Stimulated activated CD4-positive, alpha-beta T cell treated with anti-CD3 and anti-CD28 coated beads, Interleukin-1b, Interleukin-23, amount 100 ng/mL, for 4 hours (primary cell): ENCODE measurements at regions not wholly inside any gene's neighbourhood (a gene's known extent, or its start where the extent isn't known, plus 50 kb on each side); places are given as distances from the start of the nearest gene placed in this dataset.

Source experiments
- DNase-seq, 2 donors: peaks; one replicate each; pipeline ENCODE4 v3.0.0-alpha.2; 2020; ENCODE audit warnings: low read depth in 2 of 2

GRCh38 chr13:105316731-105317130 lies 1218.7 kb downstream of the EFNB2 start:
- no peak for DNase-seq

- DNase-seq = no peak
Observed at GRCh38 chr13:105312906-105313305, 1222.6 kb downstream of the EFNB2 start.

- DNase-seq = no peak
Observed at GRCh38 chr13:105311094-105311493, 1224.4 kb downstream of the EFNB2 start.

GRCh38 chr13:105307776-105308175 lies 1227.7 kb downstream of the EFNB2 start:
- DNase-seq = no peak

GRCh38 chr13:105297839-105298238 lies 1237.6 kb downstream of the EFNB2 start:
- no peak for DNase-seq

- no peak for DNase-seq
Observed at GRCh38 chr13:105291987-105292386, 1243.5 kb downstream of the EFNB2 start.

- no peak for DNase-seq
Observed at GRCh38 chr13:105290596-105290995, 1244.9 kb downstream of the EFNB2 start.

GRCh38 chr13:105285526-105285925 lies 1249.9 kb downstream of the EFNB2 start:
- no peak for DNase-seq

GRCh38 chr13:105282406-105283285 lies 1252.8 kb downstream of the EFNB2 start:
- DNase-seq = no peak

GRCh38 chr13:105278943-105279381 lies 1256.5 kb downstream of the EFNB2 start:
- no peak for DNase-seq

GRCh38 chr13:105276571-105276970 lies 1258.9 kb downstream of the EFNB2 start:
- no peak for DNase-seq

- no peak for DNase-seq
Observed at GRCh38 chr13:105273665-105274222, 1261.7 kb downstream of the EFNB2 start.

- DNase-seq = no peak
Observed at GRCh38 chr13:105272660-105273631, 1262.5 kb downstream of the EFNB2 start.

- DNase-seq = no peak
Observed at GRCh38 chr13:105266615-105267014, 1268.8 kb downstream of the EFNB2 start.

- DNase-seq = no peak
Observed at GRCh38 chr13:105262579-105262978, 1272.9 kb downstream of the EFNB2 start.

GRCh38 chr13:105259426-105259825 lies 1276.0 kb downstream of the EFNB2 start:
- no peak for DNase-seq

- no peak for DNase-seq
Observed at GRCh38 chr13:105255472-105255871, 1280.0 kb downstream of the EFNB2 start.

- no peak for DNase-seq
Observed at GRCh38 chr13:105251293-105251692, 1284.2 kb downstream of the EFNB2 start.

- DNase-seq = no peak
Observed at GRCh38 chr13:105247830-105248229, 1287.6 kb downstream of the EFNB2 start.

- no peak for DNase-seq
Observed at GRCh38 chr13:105240371-105240770, 1295.1 kb downstream of the EFNB2 start.

- DNase-seq = no peak
Observed at GRCh38 chr13:105232439-105232838, 1303.0 kb downstream of the EFNB2 start.

GRCh38 chr13:105232006-105232405 lies 1303.5 kb downstream of the EFNB2 start:
- DNase-seq = no peak
